HCT116 (cell line): ENCODE measurements at regions not wholly inside any gene's neighbourhood (a gene's known extent, or its start where the extent isn't known, plus 50 kb on each side); places are given as distances from the start of the nearest gene placed in this dataset.

Experiments
- ATAC-seq: fragments of 200-7000 bp; cut with Tn5 transposase; 2 replicates; pipeline ENCODE4 v1.9.1; 2020; ENCODE audit warnings: mild to moderate bottlenecking, moderate library complexity
- BruUV-seq: library from RNA; stranded (reverse); fragments of 400-500 nt; replicated peaks from 2 replicates; lab custom pipeline; 2021; lab: Mats Ljungman, UMichigan
- CTCF ChIA-PET: fragments of 300-600 bp; sonication (Branson Sonifier 250); formaldehyde crosslinking; loops from one replicate; lab custom pipeline; 2021; ENCODE audit warnings: antibody characterized with exemption; lab: Charles Lee
- POLR2A ChIA-PET: fragments of 300-600, 350-600 bp; sonication (Branson Sonifier 250); formaldehyde crosslinking; loops from one replicate; lab custom pipeline; 2021; ENCODE audit warnings: antibody characterized with exemption; lab: Charles Lee
- RAD21 ChIA-PET, 2 experiments: fragments of 300-600 bp; sonication (Branson Sonifier 250); formaldehyde crosslinking; loops; one replicate each; lab custom pipeline; 2023; ENCODE audit warnings: low total read pairs in 2 of 2; ENCODE audit not compliant: uncharacterized antibody in 2 of 2, unreplicated experiment in 2 of 2, low non-redundant PET in 1 of 2; lab: Charles Lee
- DNase-seq: peaks from one replicate; pipeline ENCODE4 v3.0.0-alpha.2; 2010; ENCODE audit warnings: low read depth, low spot score
- H2AFZ ChIP-seq: fragments of 200-600 bp; shearing (Covaris generic), sonication (generic); 2 replicates; pipeline ENCODE4 v1.6.1; 2017; ENCODE audit warnings: low read depth, mixed run types, mixed read lengths, antibody characterized with exemption, low read length; ENCODE audit not compliant: poor library complexity, severe bottlenecking
- H3K27ac ChIP-seq: 2 replicates; pipeline ENCODE4 v1.5.1; 2012; ENCODE audit warnings: low read depth, low read length
- H3K27me3 ChIP-seq: fragments of 200-600 bp; sonication (generic); 2 replicates; pipeline ENCODE4 v1.6.1; 2016; ENCODE audit warnings: mixed run types, low read length, mixed read lengths; ENCODE audit not compliant: insufficient read depth
- H3K36me3 ChIP-seq, 2 experiments: fragments of 200-500 bp in 1 of 2; fragments of 200-600 bp in 1 of 2; sonication (Bioruptor generic) in 1 of 2; sonication (generic) in 1 of 2; 2 replicates each; pipeline versions ENCODE4 v1.5.1 to v1.6.1; 2014 to 2016; ENCODE audit warnings: low read length in 2 of 2, inconsistent platforms in 1 of 2, mixed read lengths in 1 of 2, mixed run types in 1 of 2; ENCODE audit not compliant: insufficient read depth in 2 of 2, control insufficient read depth in 1 of 2
- H3K4me1 ChIP-seq, 2 experiments: fragments of 200-600 bp in 1 of 2; sonication (generic) in 1 of 2; 2 replicates each; pipeline versions ENCODE4 v1.5.1 to v1.6.1; 2012 to 2017; ENCODE audit warnings: low read length in 2 of 2, inconsistent platforms in 1 of 2, mild to moderate bottlenecking in 1 of 2, mixed read lengths in 1 of 2, mixed run types in 1 of 2, moderate library complexity in 1 of 2; ENCODE audit not compliant: insufficient read depth in 2 of 2, control insufficient read depth in 1 of 2
- H3K4me2 ChIP-seq: fragments of 200-600 bp; sonication (generic); 2 replicates; pipeline ENCODE4 v1.6.1; 2017; ENCODE audit warnings: mixed run types, low read length, mixed read lengths
- H3K4me3 ChIP-seq, 2 experiments: fragments of 200-600 bp in 1 of 2; sonication (generic) in 1 of 2; replicated peaks in 1 of 2; 2 replicates each; pipeline ENCODE4 v1.5.1; 2011 to 2016; ENCODE audit warnings: low read length in 2 of 2, control low read depth in 1 of 2, low read depth in 1 of 2, mild to moderate bottlenecking in 1 of 2, mixed read lengths in 1 of 2, mixed run types in 1 of 2
- H3K79me2 ChIP-seq: fragments of 200-600 bp; sonication (generic); 2 replicates; pipeline ENCODE4 v1.6.1; 2017; ENCODE audit warnings: mild to moderate bottlenecking, mixed run types, low read length, moderate library complexity, mixed read lengths; ENCODE audit not compliant: insufficient read depth
- H3K9ac ChIP-seq: fragments of 200-600 bp; sonication (generic); 2 replicates; pipeline ENCODE4 v1.6.1; 2016; ENCODE audit warnings: low read length, mixed read lengths
- H3K9me2 ChIP-seq: fragments of 200-600 bp; sonication (generic), shearing (Covaris generic); 2 replicates; pipeline ENCODE4 v1.6.1; 2017; ENCODE audit warnings: mixed run types, mild to moderate bottlenecking, moderate library complexity; ENCODE audit not compliant: insufficient read depth
- H3K9me3 ChIP-seq, 2 experiments: fragments of 200-500 bp in 1 of 2; fragments of 200-600 bp in 1 of 2; sonication (Bioruptor generic) in 1 of 2; sonication (generic) in 1 of 2; 2 replicates each; pipeline ENCODE4 v1.6.1; 2014 to 2017; ENCODE audit warnings: low read length in 2 of 2, mixed read lengths in 2 of 2, inconsistent platforms in 1 of 2, low read depth in 1 of 2, mild to moderate bottlenecking in 1 of 2, mixed run types in 1 of 2, moderate library complexity in 1 of 2; ENCODE audit not compliant: control insufficient read depth in 1 of 2, insufficient read depth in 1 of 2
- H4K20me1 ChIP-seq: fragments of 200-600 bp; sonication (generic), shearing (Covaris generic); 2 replicates; pipeline ENCODE4 v1.6.1; 2017; ENCODE audit warnings: mixed run types, mild to moderate bottlenecking, moderate library complexity; ENCODE audit not compliant: insufficient read depth
- ATF3 ChIP-seq: IDR thresholded peaks from 2 replicates; pipeline ENCODE4 v1.6.1; 2012
- CEBPB ChIP-seq: IDR thresholded peaks from 2 replicates; pipeline ENCODE4 v1.6.1; 2012; ENCODE audit warnings: low read depth
- CTCF ChIP-seq, 3 experiments: fragments of 200-600 bp in 1 of 3; sonication (generic) in 1 of 3; IDR thresholded peaks in 2 of 3; conservative IDR thresholded peaks in 1 of 3; 2 replicates each; pipeline ENCODE4 v1.5.1; 2012 to 2017; ENCODE audit warnings: low read depth in 2 of 3, low read length in 2 of 3, antibody characterized with exemption in 1 of 3, borderline replicate concordance in 1 of 3, control low read depth in 1 of 3, mild to moderate bottlenecking in 1 of 3, mixed read lengths in 1 of 3, mixed run types in 1 of 3, moderate library complexity in 1 of 3; ENCODE audit not compliant: insufficient read depth in 1 of 3
- EGR1 ChIP-seq: IDR thresholded peaks from 2 replicates; pipeline ENCODE4 v1.6.1; 2012; ENCODE audit warnings: low read depth
- ELF1 ChIP-seq: IDR thresholded peaks from 2 replicates; pipeline ENCODE4 v1.6.1; 2012; ENCODE audit warnings: low read depth, borderline replicate concordance
- EZH2 ChIP-seq: fragments of 200-600 bp; sonication (generic); IDR thresholded peaks from 2 replicates; pipeline ENCODE4 v1.6.1; 2017; ENCODE audit warnings: antibody characterized with exemption, mixed run types
- EZH2phosphoT487 ChIP-seq: fragments of 200-600 bp; IDR thresholded peaks from 2 replicates; pipeline ENCODE4 v1.6.1; 2018; ENCODE audit warnings: antibody characterized with exemption, borderline replicate concordance
- JUND ChIP-seq: IDR thresholded peaks from 2 replicates; pipeline ENCODE4 v1.6.1; 2012
- POLR2AphosphoS5 ChIP-seq: IDR thresholded peaks from 2 replicates; pipeline ENCODE4 v1.6.1; 2011; ENCODE audit warnings: mild to moderate bottlenecking, low read depth, low read length, moderate library complexity
- RAD21 ChIP-seq: IDR thresholded peaks from 2 replicates; pipeline ENCODE4 v1.6.1; 2012; ENCODE audit warnings: low read depth, mild to moderate bottlenecking
- SIN3A ChIP-seq: IDR thresholded peaks from 2 replicates; pipeline ENCODE4 v1.6.1; 2012; ENCODE audit warnings: low read depth
- SP1 ChIP-seq: IDR thresholded peaks from 2 replicates; pipeline ENCODE4 v1.6.1; 2012; ENCODE audit warnings: low read depth
- SRF ChIP-seq: IDR thresholded peaks from 2 replicates; pipeline ENCODE4 v1.6.1; 2012; ENCODE audit warnings: low read depth
- TCF7L2 ChIP-seq: IDR thresholded peaks from 2 replicates; pipeline ENCODE4 v1.7.0; 2011; ENCODE audit warnings: borderline replicate concordance, inconsistent platforms; ENCODE audit not compliant: insufficient read depth, insufficient read length; ENCODE audit errors: extremely low read depth
- ZBTB33 ChIP-seq: IDR thresholded peaks from 2 replicates; pipeline ENCODE4 v1.6.1; 2011; ENCODE audit warnings: mild to moderate bottlenecking, low read length, moderate library complexity; ENCODE audit not compliant: insufficient replicate concordance; ENCODE audit errors: extremely low read depth
- intact Hi-C: fragments of 100-400 bp; cut with micrococcal nuclease; formaldehyde crosslinking; loops from 2 replicates; pipeline ENCODE4 v1.10.0; 2022
- TF ChIP-seq, protein P1 (sequence below): IDR thresholded peaks from 2 replicates; pipeline ENCODE4 v1.6.1; 2012

- Histone ChIP-seq H3K4me1 (no peaks in the 10 kb centered on the region), H3K9me3 (no peaks in the 10 kb centered on the region), H3K27me3 (no peaks in the 10 kb centered on the region), H3K9me2 (no peaks in the 10 kb centered on the region), H3K79me2 (no peaks in the 10 kb centered on the region), H2AFZ (no peak overlapping the region), H3K4me3 (no peak overlapping the region), H4K20me1 (no peaks in the 10 kb centered on the region), H3K27ac (no peak overlapping the region), H3K9ac (no peak overlapping the region), H3K4me2 (no peak overlapping the region), H3K36me3 (no peaks in the 10 kb centered on the region)
- TF ChIP-seq POLR2AphosphoS5 (no peak), SIN3A (no peak), ELF1 (no peak), SP1 (no peak)
- intact Hi-C loops = no loop called here
- ATAC-seq (no peak), DNase-seq (no peak)
- CTCF ChIA-PET = no interaction called here
- BruUV-seq = no TSS peak
- RAD21 ChIA-PET = no interaction called here
- POLR2A ChIA-PET = no interaction called here
Measured at GRCh38 chr3:30259730-30260129, 346.7 kb upstream of the TGFBR2 start.

DNA sequence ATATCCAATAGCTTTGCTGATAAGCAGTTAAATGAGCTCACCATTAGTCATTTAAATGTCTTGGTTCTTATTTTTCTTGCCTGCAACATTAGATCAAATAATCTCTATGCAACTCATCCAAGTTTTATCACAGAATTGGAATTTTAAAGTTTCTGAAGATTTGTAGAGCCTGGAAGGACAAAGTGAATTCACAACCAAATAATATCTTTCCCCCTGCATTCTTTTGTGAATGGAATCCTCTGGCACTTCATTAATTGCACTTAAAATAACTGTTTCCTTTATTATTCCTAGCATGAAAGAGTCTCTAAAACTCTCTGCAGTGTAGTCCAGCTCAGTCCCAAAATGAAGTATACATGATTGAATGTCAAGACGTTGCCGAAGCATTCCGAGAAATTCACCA, 345.6 kb upstream of the TGFBR2 start:
- H3K9me3 ChIP-seq = no peaks in the 10 kb centered on the region
- ChIA-PET POLR2A (no interaction called here), CTCF (no interaction called here), RAD21 (no interaction called here)
- ATAC-seq = no peak
- no peak for DNase-seq
- H3K27me3 ChIP-seq = no peaks in the 10 kb centered on the region
- H3K9me2 ChIP-seq = no peaks in the 10 kb centered on the region
- H2AFZ ChIP-seq = no peak overlapping the region
- no peak overlapping the region for H3K4me2 ChIP-seq
- no peaks in the 10 kb centered on the region for H3K4me1 ChIP-seq
- no peak overlapping the region for H3K9ac ChIP-seq
- no peaks in the 10 kb centered on the region for H3K79me2 ChIP-seq
- no peak overlapping the region for H3K27ac ChIP-seq
- BruUV-seq = no TSS peak
- H4K20me1 ChIP-seq = no peaks in the 10 kb centered on the region
- intact Hi-C loops = no loop called here
- H3K36me3 ChIP-seq = no peaks in the 10 kb centered on the region
- H3K4me3 ChIP-seq = no peak overlapping the region
- TF ChIP-seq ZBTB33 (no peak), ATF3 (no peak), EZH2phosphoT487 (no peak), JUND (no peak), RAD21 (no peak), CTCF (IDR thresholded peaks at IDR 0.05 in 2 of 3, conservative IDR thresholded peaks at IDR 0.05 in 1 of 3; ENCODE audit: borderline replicate concordance in 1 of 3, insufficient read depth in 1 of 3, low read depth in 2 of 3, low read length in 2 of 3) (no peak), SRF (no peak), ELF1 (no peak), SIN3A (no peak), CEBPB (no peak), TCF7L2 (no peak), SP1 (no peak), EZH2 (no peak), EGR1 (no peak)
- TF ChIP-seq, protein P1, sequence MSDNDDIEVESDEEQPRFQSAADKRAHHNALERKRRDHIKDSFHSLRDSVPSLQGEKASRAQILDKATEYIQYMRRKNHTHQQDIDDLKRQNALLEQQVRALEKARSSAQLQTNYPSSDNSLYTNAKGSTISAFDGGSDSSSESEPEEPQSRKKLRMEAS = no peak
